GM18498 (cell line): ENCODE measurements at regions not wholly inside any gene's neighbourhood (a gene's known extent, or its start where the extent isn't known, plus 50 kb on each side); places are given as distances from the start of the nearest gene placed in this dataset.

Source experiments
- ATAC-seq: cut with Tn5 transposase; IDR thresholded peaks from one replicate; pipeline ENCODE4 v1.9.1; 2021; ENCODE audit warnings: mild to moderate bottlenecking, moderate library complexity; ENCODE audit not compliant: unreplicated experiment

DNA sequence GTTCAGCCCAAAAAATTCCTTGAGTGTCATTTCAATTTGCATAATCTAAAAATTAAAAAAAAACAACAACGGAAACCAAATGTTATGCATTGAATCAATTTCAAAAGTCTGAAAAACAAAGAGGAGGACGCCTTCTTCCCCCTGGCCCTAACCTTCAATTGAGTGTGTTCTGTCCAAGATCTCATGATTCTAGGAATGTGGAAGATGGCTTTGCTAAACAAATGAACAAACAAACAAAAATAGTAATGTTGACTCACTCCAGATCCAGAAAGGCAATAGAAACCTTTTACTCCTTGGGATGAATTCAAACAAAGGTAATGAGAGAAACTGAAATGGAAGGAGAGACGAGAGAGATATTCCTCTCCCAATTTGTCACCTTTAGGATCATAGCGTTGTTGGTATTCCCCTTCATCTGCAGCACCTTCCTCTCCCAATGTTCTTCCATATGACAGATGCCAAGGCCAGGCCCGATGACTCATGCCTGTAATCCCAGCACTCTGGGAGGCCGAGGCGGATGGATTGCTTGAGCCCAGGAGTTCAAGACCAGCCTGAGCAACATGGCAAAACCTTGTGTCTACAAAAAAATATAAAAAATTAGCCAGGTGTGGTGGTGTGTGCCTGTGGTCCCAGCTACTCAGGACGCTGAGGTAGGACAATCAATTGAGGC lies 109.2 kb upstream of the ADGRF1 start:
- no peak for ATAC-seq

DNA sequence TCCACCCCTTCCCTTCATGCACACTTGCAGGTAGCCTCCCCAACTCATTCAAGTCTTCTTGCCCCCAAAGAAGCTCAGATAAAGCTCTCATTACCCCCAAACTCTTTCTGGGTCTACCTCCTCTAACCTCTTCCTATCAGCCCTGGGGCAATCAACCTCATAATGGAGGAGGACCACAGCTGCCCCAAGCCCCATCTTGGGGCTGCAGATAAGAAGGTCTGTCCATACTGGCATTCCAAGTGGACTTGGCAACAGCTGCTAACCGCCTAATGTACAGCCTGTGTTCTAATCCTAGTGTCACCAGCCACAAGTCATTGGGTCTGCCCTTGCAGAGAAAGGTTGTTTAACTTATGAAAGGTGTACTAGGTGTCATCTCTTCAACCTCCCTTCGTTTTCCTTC lies 107.4 kb upstream of the ADGRF1 start:
- no peak for ATAC-seq

DNA sequence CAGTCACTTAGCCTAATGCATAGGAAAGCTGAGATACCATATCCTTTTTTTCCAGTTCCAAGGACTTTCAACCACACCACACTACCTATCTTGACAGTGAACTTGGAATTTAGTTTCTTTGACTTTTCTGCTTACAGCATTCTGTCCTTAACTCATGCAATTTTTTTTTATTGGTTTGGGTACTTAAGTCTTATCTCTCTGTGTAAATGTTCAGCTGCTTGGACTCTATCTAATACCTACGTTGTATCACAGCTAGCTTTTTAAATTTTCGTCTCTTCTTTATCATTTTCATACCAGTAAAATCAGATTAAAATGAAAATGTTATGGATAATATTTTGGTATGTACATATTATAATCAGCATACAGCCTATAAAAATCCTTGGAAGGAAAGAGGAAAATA lies 106.9 kb upstream of the ADGRF1 start:
- no peak for ATAC-seq

DNA sequence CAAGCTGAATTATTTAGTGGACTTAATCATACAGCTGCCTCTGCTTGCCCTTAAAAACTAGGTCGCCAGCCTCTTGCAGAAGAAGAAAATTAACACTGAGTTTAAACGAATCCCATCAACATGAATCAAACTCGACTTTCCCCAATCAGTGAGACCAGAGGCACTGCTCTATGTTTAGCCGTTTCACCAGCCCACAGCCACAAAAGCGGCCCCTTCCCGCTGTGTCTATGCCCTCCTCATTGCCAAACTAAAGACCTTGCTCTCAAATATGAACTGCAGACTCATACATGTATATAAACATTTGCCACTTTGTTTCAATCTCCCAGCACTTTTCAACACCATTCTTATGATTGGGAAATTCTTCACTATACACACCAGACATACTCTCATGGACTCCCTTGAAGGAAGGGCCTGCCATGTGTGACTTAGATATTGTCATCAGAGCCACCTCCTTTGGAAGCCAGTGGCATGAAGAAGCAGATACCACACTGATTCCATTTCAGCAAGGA lies 105.8 kb upstream of the ADGRF1 start:
- ATAC-seq, result no peak

DNA sequence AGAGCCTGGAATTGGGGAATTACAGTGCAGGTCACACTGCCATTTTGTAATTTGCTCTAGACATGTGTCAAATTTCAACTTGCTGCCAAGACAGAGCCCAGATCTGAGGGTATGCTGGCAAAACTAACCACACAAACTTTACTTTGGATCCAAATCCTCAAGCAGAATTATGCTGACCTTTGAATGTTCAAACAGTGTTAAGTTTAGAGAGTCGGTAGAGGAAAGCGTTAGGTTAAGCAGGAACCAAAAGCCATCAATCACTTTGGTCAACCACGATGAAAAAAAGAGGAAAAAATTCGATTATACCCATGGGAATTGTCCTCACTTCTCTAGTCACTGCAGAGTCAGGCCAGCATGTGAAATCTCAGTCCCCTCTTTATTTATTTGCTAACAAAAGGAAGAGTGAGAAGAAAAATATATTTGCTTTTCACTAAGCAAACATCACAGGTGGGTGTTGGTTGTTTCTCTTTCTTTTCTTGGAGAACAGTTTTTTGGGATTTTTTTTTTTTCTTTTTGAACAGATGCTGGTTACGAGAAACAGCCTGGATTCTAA lies 105.1 kb upstream of the ADGRF1 start:
- ATAC-seq, result no peak

DNA sequence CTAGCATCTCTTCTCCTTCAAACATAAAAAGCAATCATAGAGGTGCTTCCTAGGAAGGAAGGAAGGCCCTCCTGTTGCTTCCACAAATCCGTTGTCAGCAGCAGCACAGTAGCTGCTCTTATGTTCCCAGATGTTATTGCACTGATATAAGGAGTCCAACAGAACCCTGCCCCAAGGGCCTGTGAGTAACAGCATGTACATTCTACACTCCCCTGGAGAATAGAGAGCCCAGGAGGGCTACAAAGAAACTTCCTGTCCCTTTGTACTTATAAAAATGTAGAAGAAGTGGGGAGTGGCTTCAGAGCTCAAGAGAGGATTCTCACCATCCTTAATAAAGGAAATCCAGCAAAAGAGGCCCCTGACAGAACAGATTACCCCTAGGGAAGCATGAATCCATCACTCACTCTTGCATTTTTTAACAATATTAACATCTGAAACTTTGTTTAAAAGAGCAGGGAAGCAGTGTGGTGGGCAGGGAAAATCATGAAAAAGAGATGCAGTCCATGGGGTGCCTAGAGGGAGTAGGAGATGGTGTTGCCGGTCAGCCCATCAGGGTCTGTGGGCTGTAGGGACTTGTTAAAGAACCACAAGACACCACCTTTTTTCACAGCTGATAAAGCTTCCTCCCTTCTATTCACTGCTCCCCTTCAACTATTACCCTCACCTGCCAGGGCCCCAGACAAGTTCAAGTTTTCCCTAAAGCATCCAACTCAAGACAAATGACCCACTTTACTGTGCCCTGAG lies 104.5 kb upstream of the ADGRF1 start:
- no peak for ATAC-seq

DNA sequence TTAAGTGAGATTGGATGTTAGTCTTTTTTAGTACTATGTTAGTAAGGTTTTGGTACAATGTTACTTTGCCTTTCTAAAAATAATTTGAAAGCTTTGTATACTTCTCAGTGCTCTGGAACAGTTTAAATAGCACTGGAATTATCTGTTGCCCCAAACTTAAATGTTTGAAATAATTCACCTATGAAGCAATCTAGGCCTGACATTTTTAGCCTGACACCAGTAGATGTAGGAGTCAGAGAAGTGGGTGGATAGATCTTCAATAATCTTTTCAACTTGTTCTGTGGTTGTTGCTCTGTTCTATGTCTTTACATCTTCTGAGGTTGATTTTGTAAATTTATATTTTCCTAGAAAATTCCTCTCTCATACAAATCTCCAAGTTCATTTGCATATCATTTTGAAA lies 103.1 kb upstream of the ADGRF1 start:
- no peak for ATAC-seq

DNA sequence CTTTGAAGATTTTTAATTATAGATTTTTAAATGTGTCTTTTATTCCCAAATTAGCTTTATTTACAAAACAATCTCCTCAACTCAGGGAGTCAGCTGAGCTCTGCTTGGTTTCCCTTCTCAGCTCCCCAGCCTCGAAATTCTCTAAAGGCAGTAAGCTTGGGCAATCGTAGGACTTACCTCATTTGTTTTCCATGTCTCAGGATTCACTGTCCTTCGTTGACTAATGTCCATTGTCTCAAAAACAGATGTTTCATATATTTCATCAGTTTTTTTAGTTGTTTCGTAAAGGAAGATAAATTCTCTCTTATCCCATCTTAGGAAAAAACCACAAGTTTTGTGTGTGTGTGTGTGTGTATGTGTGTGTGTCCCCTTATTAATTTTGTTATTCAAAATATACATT lies 102.2 kb upstream of the ADGRF1 start:
- ATAC-seq, result no peak

DNA sequence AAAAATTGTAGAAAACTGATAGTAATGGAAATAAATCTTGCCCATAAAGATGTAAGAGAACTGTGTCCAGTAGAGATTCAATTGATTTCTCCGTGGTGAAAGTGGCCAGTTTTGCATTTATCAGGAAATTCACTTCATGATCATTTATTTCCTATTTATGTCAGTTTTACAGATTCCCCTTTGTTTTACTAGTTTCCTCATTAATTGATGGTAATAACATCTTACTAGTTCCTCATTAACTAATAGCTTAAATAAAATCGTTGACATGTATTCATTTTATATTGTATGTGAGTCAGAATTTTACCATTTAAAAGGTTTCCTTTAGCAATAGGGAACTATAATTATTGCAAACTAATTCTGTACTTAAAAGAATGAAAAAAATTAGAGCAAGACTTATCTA lies 99.8 kb upstream of the ADGRF1 start:
- ATAC-seq, result no peak

DNA sequence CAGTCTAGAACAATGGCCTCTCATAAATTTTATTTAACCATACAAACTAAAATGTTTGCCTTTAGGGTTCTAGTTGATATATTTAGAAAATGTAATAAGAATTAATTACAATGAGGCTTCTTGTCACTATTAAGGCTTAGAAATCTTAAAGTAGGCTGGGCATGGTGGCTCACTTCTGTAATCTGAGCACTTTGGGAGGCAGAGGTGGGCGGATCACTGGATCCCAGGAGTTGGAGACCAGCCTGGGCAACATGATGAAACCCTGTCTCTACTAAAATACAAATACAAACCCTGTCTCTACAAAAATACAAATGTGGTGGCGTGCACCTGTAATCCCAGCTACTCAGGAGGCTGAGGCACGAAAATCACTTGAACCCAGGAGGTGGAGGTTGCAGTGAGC lies 99.0 kb upstream of the ADGRF1 start:
- no peak for ATAC-seq

DNA sequence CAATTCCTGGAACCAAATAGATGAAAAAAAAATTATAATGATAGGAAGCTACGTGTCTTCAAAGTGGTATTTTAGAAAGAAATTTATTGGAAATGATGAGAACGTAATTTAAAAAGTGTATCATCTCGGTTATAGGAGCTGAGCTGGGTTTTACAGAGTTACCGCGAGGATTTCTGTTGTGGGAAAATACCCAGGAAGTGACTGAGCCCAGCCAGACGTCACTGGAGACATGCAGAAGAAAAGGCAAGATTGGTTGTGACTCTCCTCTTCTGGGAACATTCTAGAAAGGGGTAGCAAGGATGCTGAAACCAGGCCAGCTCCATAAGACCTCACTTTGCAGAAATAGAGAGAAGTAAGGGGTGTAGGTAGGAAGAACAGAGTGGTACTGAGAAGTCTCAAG lies 95.9 kb upstream of the ADGRF1 start:
- no peak for ATAC-seq

DNA sequence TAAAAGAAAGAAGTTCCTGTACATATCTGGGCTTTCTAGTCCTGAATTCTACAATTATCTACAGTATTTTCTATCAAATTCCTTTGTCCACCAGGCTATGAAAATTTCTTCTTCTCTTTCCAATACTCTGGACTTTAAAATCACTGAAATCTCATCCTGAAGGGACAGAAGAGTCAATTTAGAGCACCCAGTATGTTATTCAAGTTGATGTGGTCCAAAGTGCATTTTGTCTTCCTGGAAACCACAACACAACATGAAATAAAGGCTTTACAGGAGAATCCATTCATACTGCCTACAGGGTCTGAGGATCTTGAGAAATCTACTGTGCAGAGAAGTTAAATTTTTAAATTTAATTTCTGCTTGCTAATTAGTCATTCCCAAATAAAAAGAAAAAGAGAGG lies 94.9 kb upstream of the ADGRF1 start:
- no peak for ATAC-seq

DNA sequence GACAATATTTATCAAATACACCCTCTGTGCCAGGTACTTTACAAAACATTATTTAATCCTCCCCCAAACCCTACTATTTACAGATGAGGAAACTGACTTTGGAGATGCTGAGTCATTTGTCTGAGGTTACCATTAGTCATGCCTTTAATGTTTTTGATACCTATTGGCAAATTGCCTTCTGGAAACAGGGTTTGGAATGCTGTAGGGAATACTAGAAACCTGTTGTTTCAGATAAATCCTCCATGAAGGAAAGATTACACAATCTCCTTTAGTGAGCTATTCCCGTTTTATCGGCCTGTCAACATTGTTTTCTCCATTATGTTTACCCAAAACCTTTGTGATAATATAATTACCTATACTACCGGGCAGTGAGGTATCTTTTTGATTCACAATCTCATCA lies 93.6 kb upstream of the ADGRF1 start:
- no peak for ATAC-seq

DNA sequence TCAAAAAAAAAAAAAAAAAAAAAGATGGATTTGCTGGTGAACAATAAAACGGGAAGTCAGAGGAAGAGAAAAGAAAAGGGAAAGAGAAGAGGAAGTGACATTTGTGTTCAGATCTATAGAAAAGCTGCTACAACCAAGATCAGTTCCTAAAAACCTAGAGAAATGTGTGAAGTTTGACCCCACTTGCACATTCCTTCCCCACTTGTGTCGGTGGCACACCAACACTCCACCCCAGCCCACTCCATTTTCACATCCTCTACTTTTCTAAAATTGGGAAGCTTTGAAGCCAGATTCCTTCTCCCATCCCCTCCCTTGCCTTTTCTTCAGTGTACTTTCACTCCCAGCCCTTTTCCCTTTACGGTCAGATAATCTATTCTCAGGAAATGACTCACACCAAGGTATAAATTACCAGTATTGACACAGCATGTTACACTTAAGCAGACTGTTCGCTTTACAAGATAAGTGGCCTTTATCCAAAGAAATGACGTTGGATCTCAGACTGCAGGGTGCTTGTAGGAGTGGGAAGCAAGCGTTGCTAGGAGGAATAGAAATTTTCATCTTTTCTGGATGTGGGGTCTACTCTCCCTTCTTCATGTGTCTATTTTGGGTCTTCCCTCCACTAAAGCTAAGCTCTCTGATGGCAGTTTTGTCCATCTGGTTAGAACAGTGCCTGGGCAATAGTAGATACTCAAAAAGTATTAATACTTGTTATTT lies 92.5 kb upstream of the ADGRF1 start:
- ATAC-seq, result no peak

DNA sequence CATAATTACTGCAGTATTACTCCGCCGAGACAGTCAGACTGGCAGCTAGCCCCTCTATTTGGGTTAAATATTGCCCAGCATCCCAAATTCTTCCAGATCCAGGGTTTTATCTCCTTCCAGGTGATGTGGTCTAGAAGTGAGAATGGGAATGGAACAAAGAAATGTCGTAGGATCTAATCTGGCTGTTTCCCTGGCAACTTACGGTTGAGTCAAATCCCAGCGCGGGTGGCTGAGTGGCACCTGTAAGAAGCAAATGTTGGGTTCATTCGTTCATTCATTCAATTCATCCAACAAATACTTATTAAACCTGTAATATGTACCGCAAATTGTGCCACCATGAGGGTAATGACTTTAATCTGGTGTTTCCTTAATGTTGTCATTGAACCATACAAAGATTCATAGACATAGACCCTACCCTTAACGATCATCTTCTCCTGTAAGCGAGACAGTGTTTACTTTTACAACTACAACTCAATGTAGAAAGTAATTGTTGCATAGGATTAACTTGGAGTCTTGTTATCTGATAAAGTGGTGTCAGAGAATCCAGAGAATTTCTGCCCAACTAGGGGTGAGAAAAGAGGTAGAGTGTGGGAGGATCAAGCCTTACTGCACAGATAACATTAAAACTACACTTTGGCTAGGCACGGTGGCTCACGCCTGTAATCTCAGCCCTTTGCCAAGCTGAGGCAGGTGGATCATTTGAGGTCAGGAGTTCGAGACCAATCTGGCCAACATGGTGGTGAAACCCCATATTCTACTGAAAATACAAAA lies 91.3 kb upstream of the ADGRF1 start:
- no peak for ATAC-seq

DNA sequence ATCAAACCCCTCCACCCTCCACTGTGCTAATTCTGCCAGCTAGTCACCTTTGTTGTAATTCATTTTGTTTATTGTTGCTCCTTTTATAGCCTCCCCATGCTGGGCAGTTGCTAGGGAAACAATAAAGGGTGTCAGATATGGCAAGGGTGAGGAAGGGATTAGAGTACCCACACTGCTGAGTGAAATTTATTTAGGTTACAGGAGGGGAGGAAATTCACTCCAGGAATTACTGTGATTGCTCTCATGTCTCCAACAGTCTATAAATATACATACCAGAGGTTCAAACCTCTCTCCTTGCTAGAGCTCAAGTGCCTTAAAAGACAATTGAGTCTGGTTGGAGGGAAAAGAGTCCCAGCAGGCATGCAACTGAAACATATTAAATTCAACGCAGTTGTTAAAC lies 90.6 kb upstream of the ADGRF1 start:
- no peak for ATAC-seq

DNA sequence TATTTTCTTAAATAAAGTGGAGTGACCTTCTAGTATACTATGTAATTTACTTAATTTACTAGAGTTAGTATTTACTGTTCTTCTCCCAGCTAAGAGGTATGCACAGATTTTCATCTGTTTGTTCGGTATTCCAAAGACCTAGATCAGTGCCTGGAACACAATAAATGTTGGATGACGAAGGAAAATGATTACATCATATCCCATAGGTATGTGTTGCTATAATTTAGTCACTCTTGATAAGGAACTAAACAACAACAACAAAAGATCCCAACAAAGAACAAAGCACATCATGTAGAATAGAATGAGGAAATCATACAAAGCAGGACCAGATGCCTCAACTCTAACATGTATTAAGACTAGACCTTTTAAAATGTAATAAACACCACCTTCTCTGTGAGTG lies 89.6 kb upstream of the ADGRF1 start:
- ATAC-seq, result no peak

DNA sequence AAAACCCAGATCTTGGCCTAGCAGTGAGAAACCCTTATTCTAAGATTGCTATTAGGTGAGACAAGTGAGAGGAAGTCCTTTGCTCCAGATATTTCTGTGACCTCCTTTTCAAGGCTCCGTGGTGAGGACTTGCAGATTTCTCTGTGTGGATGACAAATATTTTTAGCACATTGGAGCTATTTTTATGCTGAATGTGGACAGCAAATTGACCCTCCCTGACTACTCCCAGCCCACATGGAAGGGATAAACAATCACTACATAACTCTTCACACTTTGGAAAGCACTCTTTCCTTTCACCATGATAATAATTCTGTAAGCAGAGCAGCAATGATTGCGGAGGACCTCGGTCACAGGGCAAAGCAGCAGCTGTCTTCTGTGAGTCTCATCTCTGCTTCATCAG lies 88.0 kb upstream of the ADGRF1 start:
- no peak for ATAC-seq

DNA sequence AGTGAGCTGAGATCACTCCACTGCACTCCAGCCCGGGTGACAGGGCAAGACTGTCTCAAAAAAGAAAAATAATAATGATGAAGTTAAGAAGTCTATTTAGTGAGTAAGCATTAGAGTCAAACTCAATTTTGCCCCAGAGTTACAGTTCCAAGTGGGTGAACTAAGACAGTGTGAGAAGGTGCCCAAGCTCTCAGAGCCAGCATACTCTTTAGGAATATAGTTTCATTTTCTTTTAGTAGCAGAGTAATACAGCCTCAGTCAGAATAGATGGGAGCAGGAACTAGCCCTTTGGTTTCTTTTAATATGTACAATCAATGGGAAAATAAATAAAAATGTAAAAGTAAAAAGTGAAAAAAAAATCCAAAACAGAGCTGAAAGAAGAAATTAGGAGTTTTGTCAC lies 87.0 kb upstream of the ADGRF1 start:
- no peak for ATAC-seq

DNA sequence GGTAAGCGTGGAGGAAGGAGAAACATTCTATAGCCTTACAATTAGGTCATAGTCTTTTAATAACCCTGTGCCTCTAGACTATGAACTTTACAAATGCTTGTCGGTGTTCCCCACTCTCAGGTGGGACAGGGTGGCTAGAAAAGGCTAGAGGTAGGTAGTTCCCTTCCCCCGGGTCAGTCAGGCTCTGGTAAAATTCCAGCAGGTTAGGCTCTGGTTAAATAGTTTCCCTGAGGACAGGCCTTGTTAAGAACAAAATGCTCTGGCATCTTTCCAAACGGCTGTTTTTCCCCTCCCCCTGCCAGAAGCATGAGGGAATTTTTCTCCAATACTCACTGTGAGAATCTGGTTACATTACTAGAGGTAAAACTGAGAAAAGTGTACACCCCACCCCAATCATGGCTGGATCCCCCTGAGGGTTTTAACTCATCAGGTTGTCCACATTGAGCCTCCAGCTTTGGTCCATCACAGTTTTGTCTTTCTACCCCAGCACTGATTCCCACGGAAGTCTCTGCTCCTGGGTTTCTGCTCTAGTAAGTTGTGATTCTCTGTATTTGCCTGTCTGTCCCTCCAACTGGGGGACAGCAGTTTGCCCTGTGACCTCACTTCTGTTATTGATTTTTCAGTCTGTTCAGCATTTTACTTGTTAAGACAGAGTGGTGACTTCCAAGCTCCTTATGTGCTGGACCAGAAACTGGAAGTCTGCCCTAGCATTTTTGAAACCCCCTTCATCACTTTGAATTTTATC lies 84.7 kb upstream of the ADGRF1 start:
- no peak for ATAC-seq
